Lower lobe of right lung (tissue), 2 donors: ENCODE measurements at regions not wholly inside any gene's neighbourhood (a gene's known extent, or its start where the extent isn't known, plus 50 kb on each side); places are given as distances from the start of the nearest gene placed in this dataset.
A peak's percentile ranks its signal among the peaks of the same experiment; 100 is the strongest.
"Not testable (repeated sequence)": the region's sequence is repeated elsewhere in the genome, so short reads cannot be mapped to it uniquely, and the experiment has no call there.

ENCODE experiments used
- ATAC-seq, 2 donors: fragments of 200-7000 bp; cut with Tn5 transposase; one replicate each; pipeline ENCODE4 v1.9.1; 2020 to 2022; ENCODE audit warnings: mild to moderate bottlenecking in 2 of 2, moderate library complexity in 2 of 2
- DNase-seq: peaks from one replicate; pipeline ENCODE4 v3.0.0-alpha.2; 2020
- H3K27ac ChIP-seq: fragments of 200-600 bp; one replicate; pipeline ENCODE4 v1.8.0; 2022
- H3K27me3 ChIP-seq: fragments of 200-600 bp; one replicate; pipeline ENCODE4 v1.8.0; 2022; ENCODE audit warnings: low read depth
- H3K36me3 ChIP-seq: fragments of 200-600 bp; one replicate; pipeline ENCODE4 v1.8.0; 2022; ENCODE audit warnings: mild to moderate bottlenecking
- H3K4me1 ChIP-seq: fragments of 200-600 bp; one replicate; pipeline ENCODE4 v1.8.0; 2022
- H3K4me3 ChIP-seq: fragments of 200-600 bp; one replicate; pipeline ENCODE4 v1.8.0; 2022; ENCODE audit warnings: mild to moderate bottlenecking
- H3K9me3 ChIP-seq: fragments of 200-600 bp; one replicate; pipeline ENCODE4 v1.8.0; 2022
- intact Hi-C: fragments of 100-400 bp; cut with DNase I; formaldehyde crosslinking; loops from one replicate; pipeline ENCODE4 v1.11.0; 2022
- TF ChIP-seq, protein P1 (sequence below): fragments of 200-600 bp; IDR thresholded peaks from one replicate; pipeline ENCODE4 v1.8.0; 2022; ENCODE audit warnings: antibody characterized with exemption, mild to moderate bottlenecking
- donor health status: DM: no; HTN: yes; CAD: no; lungs with severe emphysema.

DNA sequence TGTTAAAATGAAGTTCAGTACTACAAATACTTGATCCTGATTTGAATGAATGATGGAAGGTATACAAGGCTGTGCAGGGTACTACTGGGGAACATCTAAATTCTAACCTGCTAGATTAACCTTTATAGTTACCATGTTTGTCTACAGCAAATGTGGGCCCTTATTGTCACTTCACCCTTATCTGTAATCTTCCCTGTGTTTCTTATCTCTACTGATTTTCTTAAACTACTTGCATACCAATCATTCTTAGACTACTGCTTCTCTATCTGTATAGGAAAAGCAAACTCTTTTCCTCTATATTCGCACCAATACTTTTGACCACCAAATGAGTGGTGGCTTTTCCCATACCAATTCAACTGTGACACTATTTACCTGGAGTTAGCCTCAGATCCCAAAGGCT is 210.7 kb downstream of the HINT1 start:
- Histone ChIP-seq H3K4me3 (no peak overlapping the region), H3K36me3 (no peaks in the 10 kb centered on the region), H3K27me3 (no peaks in the 10 kb centered on the region), H3K27ac (no peak overlapping the region), H3K9me3 (no peaks in the 10 kb centered on the region), H3K4me1 (no peaks in the 10 kb centered on the region)
- DNase-seq, result no peak
- no peak for ATAC-seq
- TF ChIP-seq, protein P1, sequence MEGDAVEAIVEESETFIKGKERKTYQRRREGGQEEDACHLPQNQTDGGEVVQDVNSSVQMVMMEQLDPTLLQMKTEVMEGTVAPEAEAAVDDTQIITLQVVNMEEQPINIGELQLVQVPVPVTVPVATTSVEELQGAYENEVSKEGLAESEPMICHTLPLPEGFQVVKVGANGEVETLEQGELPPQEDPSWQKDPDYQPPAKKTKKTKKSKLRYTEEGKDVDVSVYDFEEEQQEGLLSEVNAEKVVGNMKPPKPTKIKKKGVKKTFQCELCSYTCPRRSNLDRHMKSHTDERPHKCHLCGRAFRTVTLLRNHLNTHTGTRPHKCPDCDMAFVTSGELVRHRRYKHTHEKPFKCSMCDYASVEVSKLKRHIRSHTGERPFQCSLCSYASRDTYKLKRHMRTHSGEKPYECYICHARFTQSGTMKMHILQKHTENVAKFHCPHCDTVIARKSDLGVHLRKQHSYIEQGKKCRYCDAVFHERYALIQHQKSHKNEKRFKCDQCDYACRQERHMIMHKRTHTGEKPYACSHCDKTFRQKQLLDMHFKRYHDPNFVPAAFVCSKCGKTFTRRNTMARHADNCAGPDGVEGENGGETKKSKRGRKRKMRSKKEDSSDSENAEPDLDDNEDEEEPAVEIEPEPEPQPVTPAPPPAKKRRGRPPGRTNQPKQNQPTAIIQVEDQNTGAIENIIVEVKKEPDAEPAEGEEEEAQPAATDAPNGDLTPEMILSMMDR, result no peak
- intact Hi-C loops, result no loop called here

DNA sequence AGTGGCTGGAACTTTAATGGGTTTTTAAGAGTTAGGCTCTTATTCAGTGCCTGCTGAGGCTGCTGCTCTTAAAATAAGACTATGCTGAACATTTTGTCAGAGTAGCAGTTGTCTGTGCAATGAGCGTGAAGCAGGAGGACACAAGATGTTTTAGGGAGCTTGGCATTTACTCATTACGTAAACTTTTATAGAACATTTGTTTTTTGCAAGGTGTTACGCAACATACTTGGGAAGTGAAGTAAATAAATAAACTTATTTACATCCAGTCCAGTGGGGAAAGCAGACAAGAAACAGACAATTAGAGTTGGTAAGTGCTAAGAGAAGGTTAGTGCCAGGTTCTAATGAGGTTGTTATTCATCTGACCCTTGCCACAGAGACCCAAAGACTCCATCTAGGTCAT is 226.0 kb downstream of the HINT1 start:
- no peaks in the 10 kb centered on the region for H3K27me3 ChIP-seq
- intact Hi-C loops, result no loop called here
- no peaks in the 10 kb centered on the region for H3K9me3 ChIP-seq
- TF ChIP-seq, protein P1, result no peak
- no peaks in the 10 kb centered on the region for H3K36me3 ChIP-seq
- no peak overlapping the region for H3K4me3 ChIP-seq
- no peak for DNase-seq
- H3K27ac ChIP-seq, result no peak overlapping the region
- ATAC-seq, result no peak
- H3K4me1 ChIP-seq, result no peaks in the 10 kb centered on the region

DNA sequence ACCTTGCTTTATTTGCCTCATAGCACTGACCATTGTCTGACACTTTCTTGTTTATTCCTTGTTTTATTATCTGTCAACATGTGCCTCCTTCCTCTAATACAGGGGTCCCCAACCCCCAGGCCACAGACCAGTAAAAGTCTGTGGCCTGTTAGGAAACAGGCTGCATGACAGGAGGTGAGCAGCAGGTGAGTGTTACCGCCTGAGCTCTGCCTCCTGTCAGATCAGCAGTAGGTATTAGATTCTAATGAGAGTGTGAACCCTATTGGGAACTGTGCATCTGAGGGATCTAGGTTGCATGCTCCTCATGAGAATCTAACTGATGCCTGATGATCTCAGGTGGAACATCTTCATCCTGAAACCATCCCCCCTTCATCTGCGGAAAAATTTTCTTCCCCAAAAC is 228.0 kb downstream of the HINT1 start:
- TF ChIP-seq, protein P1, result no peak
- no peak overlapping the region for H3K27ac ChIP-seq
- no peaks in the 10 kb centered on the region for H3K36me3 ChIP-seq
- ATAC-seq (no peak), DNase-seq (no peak)
- H3K4me3 ChIP-seq, result no peak overlapping the region
- intact Hi-C loops, result no loop called here
- no peaks in the 10 kb centered on the region for H3K9me3 ChIP-seq
- no peaks in the 10 kb centered on the region for H3K4me1 ChIP-seq
- H3K27me3 ChIP-seq, result no peaks in the 10 kb centered on the region

DNA sequence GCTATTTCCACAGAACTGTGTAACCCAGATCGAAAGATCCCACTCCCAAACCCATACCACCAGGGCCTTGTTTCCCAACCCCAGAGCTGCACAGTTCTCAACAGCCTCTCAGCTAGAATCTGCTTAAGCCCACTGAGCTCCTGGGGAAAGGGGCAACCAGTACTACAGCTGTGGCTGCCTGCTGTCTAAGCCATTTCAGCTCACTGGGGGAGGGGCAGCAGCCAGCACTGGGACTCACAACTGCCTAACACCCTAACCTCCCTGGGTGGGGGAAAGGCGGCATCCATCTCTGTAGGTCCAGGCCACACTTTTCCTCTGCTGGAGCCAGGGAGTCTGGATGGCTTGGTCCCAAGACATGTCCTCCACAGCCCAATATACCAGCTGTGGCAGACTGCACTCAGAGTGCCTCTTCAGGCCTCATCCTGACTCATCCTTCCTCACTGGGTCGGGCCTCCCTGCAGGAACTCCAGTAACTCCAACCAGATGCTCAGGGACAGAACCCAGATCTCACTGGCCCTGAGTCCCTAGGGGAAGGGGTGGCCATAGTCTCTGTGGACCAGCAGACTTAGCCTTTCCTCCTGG is 241.4 kb downstream of the HINT1 start:
- Histone ChIP-seq H3K9me3 (no peaks in the 10 kb centered on the region), H3K27ac (no peak overlapping the region), H3K27me3 (no peaks in the 10 kb centered on the region), H3K36me3 (no peaks in the 10 kb centered on the region), H3K4me3 (no peak overlapping the region), H3K4me1 (no peaks in the 10 kb centered on the region)
- TF ChIP-seq, protein P1, result no peak
- DNase-seq (no peak), ATAC-seq (peak in 1 of 2 donors; percentile 19)
- intact Hi-C loops, result no loop called here

DNA sequence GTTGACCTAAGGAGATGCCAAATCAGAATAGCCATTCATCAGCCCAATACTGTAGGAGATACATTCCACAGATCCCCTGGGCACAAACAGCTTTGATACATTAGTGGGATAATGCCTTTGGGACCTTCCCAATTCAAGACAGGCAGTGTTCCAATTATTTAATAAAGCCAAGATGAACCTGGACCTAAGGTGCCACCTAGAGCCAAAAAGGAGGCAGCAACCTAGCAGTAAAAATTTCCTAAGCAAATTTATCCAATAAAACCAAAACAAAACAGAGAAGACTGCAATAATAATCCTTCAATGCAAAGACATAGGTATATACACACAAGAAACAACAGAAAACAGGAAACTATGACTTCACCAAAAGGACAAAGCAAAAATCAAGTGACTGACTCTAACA is 253.0 kb downstream of the HINT1 start:
- Histone ChIP-seq H3K9me3 (no peaks in the 10 kb centered on the region), H3K4me3 (no peak overlapping the region), H3K36me3 (no peaks in the 10 kb centered on the region), H3K27me3 (no peaks in the 10 kb centered on the region), H3K4me1 (no peaks in the 10 kb centered on the region), H3K27ac (no peak overlapping the region)
- TF ChIP-seq, protein P1, result no peak
- no peak for DNase-seq
- ATAC-seq, result no peak
- intact Hi-C loops, result no loop called here

DNA sequence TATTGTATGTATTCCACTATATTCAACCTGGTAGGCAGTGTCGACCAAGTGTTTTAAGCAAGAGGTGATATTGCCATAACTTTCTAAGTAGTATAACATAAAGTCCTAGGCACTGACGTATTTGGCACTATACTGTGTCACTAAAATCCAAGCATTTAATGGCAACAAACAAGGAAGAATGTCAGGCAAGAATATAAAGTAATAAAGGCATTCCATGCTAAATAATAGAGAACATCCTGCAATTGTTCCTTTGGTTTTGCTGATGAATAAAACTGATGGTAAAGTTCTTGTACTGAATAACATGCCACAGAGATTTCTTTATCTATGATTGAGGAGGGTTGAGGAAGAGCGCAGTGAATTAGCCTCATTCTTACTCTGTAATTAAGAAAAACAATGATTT is 256.9 kb downstream of the HINT1 start:
- Histone ChIP-seq H3K27me3 (no peaks in the 10 kb centered on the region), H3K27ac (no peak overlapping the region), H3K36me3 (no peaks in the 10 kb centered on the region), H3K9me3 (no peaks in the 10 kb centered on the region), H3K4me1 (no peaks in the 10 kb centered on the region), H3K4me3 (no peak overlapping the region)
- ATAC-seq (no peak), DNase-seq (no peak)
- intact Hi-C loops, result no loop called here
- TF ChIP-seq, protein P1, result no peak

DNA sequence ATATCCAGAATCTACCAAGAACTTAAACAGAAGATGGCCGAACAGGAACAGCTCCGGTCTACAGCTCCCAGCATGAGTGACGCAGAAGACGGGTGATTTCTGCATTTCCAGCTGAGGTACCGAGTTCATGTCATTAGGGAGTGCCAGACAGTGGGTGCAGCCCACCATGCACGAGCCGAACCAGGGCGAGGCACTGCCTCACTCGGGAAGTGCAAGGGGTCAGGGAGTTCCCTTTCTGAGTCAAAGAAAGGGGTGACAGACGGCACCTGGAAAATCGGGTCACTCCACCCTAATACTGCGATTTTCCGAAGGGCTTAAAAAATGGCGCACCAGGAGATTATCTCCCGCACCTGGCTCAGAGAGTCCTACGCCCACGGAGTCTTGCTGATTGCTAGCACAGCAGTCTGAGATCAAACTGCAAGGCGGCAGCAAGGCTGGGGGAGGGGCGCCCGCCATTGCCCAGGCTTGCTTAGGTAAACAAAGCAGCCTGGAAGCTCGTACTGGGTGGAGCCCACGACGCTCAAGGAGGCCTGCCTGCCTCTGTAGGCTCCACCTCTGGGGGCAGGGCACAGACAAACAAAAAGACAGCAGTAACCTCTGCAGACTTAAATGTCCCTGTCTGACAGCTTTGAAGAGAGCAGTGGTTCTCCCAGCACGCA is 267.4 kb downstream of the HINT1 start:
- H3K4me1 ChIP-seq, H3K27ac ChIP-seq, H3K27me3 ChIP-seq, ATAC-seq, intact Hi-C loops, H3K36me3 ChIP-seq, H3K4me3 ChIP-seq, H3K9me3 ChIP-seq, DNase-seq: not testable (repeated sequence)

DNA sequence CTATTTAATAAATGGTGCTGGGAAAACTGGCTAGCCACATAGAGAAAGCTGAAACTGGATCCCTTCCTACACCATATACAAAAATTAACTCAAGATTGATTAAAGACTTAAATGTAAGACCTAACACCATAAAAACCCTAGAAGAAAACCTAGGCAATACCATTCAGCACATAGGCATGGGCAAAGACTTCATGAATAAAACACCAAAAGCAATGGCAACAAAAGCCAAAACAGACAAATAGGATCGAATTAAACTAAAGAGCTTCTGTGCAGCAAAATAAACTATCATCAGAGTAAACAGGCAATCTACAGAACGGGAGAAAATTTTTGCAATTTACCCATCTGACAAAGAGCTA is 267.9 kb downstream of the HINT1 start:
- intact Hi-C loops, H3K9me3 ChIP-seq, H3K4me1 ChIP-seq, DNase-seq, H3K27me3 ChIP-seq, H3K4me3 ChIP-seq, H3K27ac ChIP-seq, ATAC-seq, H3K36me3 ChIP-seq: not testable (repeated sequence)
